ENCODE measurements at regions not wholly inside any gene's neighbourhood (a gene's known extent, or its start where the extent isn't known, plus 50 kb on each side); places are given as distances from the start of the nearest gene placed in this dataset.

- no peaks in the 10 kb centered on the region for H3K9me3 ChIP-seq
- DNase-seq: no peak
- no peaks in the 10 kb centered on the region for H3K27me3 ChIP-seq
- ATAC-seq: no peak
- no peaks in the 10 kb centered on the region for H3K36me3 ChIP-seq
- no peak for TF ChIP-seq CTCF (IDR thresholded peaks at IDR 0.05 in 4 of 5, conservative IDR thresholded peaks at IDR 0.05 in 1 of 5)
- in situ Hi-C loops (cut with MboI; ENCODE audit: low sequenced_read_pairs in 4 of 4): no loop called here
- intact Hi-C loops (cut with DNase I; ENCODE audit: low total_unique reads): no loop called here
- H3K4me3 ChIP-seq: no peak overlapping the region
- H3K27ac ChIP-seq: no peak overlapping the region
- H3K4me1 ChIP-seq: no peaks in the 10 kb centered on the region
These were observed 320.0 kb downstream of the HAPSTR1 start for GRCh38 chr16:9411426-9411825.

GRCh38 chr16:9412031-9412914, 320.8 kb downstream of the HAPSTR1 start:
- ATAC-seq (no peak), DNase-seq (no peak)
- in situ Hi-C loops (cut with MboI; ENCODE audit: low sequenced_read_pairs in 4 of 4): no loop called here
- no peaks in the 10 kb centered on the region for H3K27me3 ChIP-seq
- no peak overlapping the region for H3K4me3 ChIP-seq
- intact Hi-C loops (cut with DNase I; ENCODE audit: low total_unique reads): no loop called here
- TF ChIP-seq POLR2A (IDR thresholded peaks at IDR 0.05): no peak
- no peak for TF ChIP-seq CTCF (IDR thresholded peaks at IDR 0.05 in 4 of 5, conservative IDR thresholded peaks at IDR 0.05 in 1 of 5)
- H3K9me3 ChIP-seq: peaks cover 0 to 2% (median 0%) of the 10 kb centered on the region in 3 donors
- H3K27ac ChIP-seq: no peak overlapping the region
- H3K4me1 ChIP-seq: no peaks in the 10 kb centered on the region
- no peaks in the 10 kb centered on the region for H3K36me3 ChIP-seq

- TF ChIP-seq POLR2A (IDR thresholded peaks at IDR 0.05): no peak
- TF ChIP-seq CTCF (IDR thresholded peaks at IDR 0.05 in 4 of 5, conservative IDR thresholded peaks at IDR 0.05 in 1 of 5): no peak
- in situ Hi-C loops (cut with MboI; ENCODE audit: low sequenced_read_pairs in 4 of 4): no loop called here
- ATAC-seq: no peak
- peaks cover 0 to 2% (median 0%) of the 10 kb centered on the region in 3 donors for H3K9me3 ChIP-seq
- no peaks in the 10 kb centered on the region for H3K4me1 ChIP-seq
- H3K27me3 ChIP-seq: no peaks in the 10 kb centered on the region
- H3K36me3 ChIP-seq: no peaks in the 10 kb centered on the region
- no peak overlapping the region for H3K27ac ChIP-seq
- no peak for DNase-seq
- intact Hi-C loops (cut with DNase I; ENCODE audit: low total_unique reads): no loop called here
- H3K4me3 ChIP-seq: no peak overlapping the region
These were observed 321.4 kb downstream of the HAPSTR1 start for GRCh38 chr16:9412915-9413264.

- Histone ChIP-seq H3K4me1 (no peaks in the 10 kb centered on the region), H3K36me3 (no peaks in the 10 kb centered on the region), H3K4me3 (no peak overlapping the region), H3K27me3 (no peaks in the 10 kb centered on the region), H3K27ac (no peak overlapping the region), H3K9me3 (peaks cover 0 to 2% (median 0%) of the 10 kb centered on the region in 3 donors)
- intact Hi-C loops (cut with DNase I; ENCODE audit: low total_unique reads) (no loop called here), in situ Hi-C loops (cut with MboI; ENCODE audit: low sequenced_read_pairs in 4 of 4) (no loop called here)
- DNase-seq (no peak), ATAC-seq (no peak)
- TF ChIP-seq POLR2A (IDR thresholded peaks at IDR 0.05) (no peak), CTCF (IDR thresholded peaks at IDR 0.05 in 4 of 5, conservative IDR thresholded peaks at IDR 0.05 in 1 of 5) (no peak)
These were observed 324.1 kb downstream of the HAPSTR1 start for GRCh38 chr16:9415545-9415944.
